H9 (cell line): ENCODE measurements at regions not wholly inside any gene's neighbourhood (a gene's known extent, or its start where the extent isn't known, plus 50 kb on each side); places are given as distances from the start of the nearest gene placed in this dataset.

Experiments
- DNase-seq: peaks from one replicate; pipeline ENCODE4 v3.0.0-alpha.2; 2017
- H2AFZ ChIP-seq: one replicate; pipeline ENCODE4 v1.6.1; 2013; ENCODE audit warnings: mild to moderate bottlenecking, low read length, control low read depth, moderate library complexity
- H2AK5ac ChIP-seq: 2 replicates; pipeline ENCODE4 v1.6.1; 2013; ENCODE audit warnings: low read length, control low read depth, mixed read lengths; ENCODE audit not compliant: insufficient read length
- H2BK120ac ChIP-seq: one replicate; pipeline ENCODE4 v1.6.1; 2013; ENCODE audit warnings: low read depth, mild to moderate bottlenecking, low read length, control low read depth, inconsistent platforms; ENCODE audit not compliant: poor library complexity, severe bottlenecking
- H2BK12ac ChIP-seq: 2 replicates; pipeline ENCODE4 v1.6.1; 2013; ENCODE audit warnings: low read length, control low read depth, mixed read lengths, low read depth; ENCODE audit not compliant: insufficient read length
- H2BK15ac ChIP-seq: 2 replicates; pipeline ENCODE4 v1.6.1; 2013; ENCODE audit warnings: low read depth, low read length, control low read depth
- H2BK20ac ChIP-seq: one replicate; pipeline ENCODE4 v1.6.1; 2013; ENCODE audit warnings: low read depth, mild to moderate bottlenecking, low read length, control low read depth, inconsistent platforms; ENCODE audit not compliant: poor library complexity, severe bottlenecking
- H2BK5ac ChIP-seq: 2 replicates; pipeline ENCODE4 v1.6.1; 2013; ENCODE audit warnings: low read length, control low read depth, mixed read lengths; ENCODE audit not compliant: insufficient read length
- H3K14ac ChIP-seq: 2 replicates; pipeline ENCODE4 v1.6.1; 2013; ENCODE audit warnings: low read length, control low read depth; ENCODE audit not compliant: insufficient read depth
- H3K18ac ChIP-seq: 2 replicates; pipeline ENCODE4 v1.6.1; 2013; ENCODE audit warnings: low read depth, mild to moderate bottlenecking, mixed read lengths, low read length, control low read depth; ENCODE audit not compliant: insufficient read length
- H3K23ac ChIP-seq: 2 replicates; pipeline ENCODE4 v1.6.1; 2013; ENCODE audit warnings: low read length, control low read depth, mixed read lengths, low read depth; ENCODE audit not compliant: insufficient read length
- H3K23me2 ChIP-seq: 2 replicates; pipeline ENCODE4 v1.6.1; 2013; ENCODE audit warnings: low read depth, mild to moderate bottlenecking, mixed read lengths, low read length, control low read depth; ENCODE audit not compliant: insufficient read length, poor library complexity, severe bottlenecking
- H3K27ac ChIP-seq: 2 replicates; pipeline ENCODE4 v1.5.1; 2013; ENCODE audit warnings: low read length, control low read depth, mixed read lengths, low read depth; ENCODE audit not compliant: insufficient read length
- H3K27me3 ChIP-seq: 2 replicates; pipeline ENCODE4 v1.6.1; 2013; ENCODE audit warnings: low read length, control low read depth, inconsistent platforms; ENCODE audit not compliant: insufficient read depth
- H3K4ac ChIP-seq: 2 replicates; pipeline ENCODE4 v1.6.1; 2013; ENCODE audit warnings: low read depth, mild to moderate bottlenecking, control low read depth, inconsistent platforms, low read length, moderate library complexity
- H3K4me1 ChIP-seq: 2 replicates; pipeline ENCODE4 v1.6.1; 2013; ENCODE audit warnings: low read length, control low read depth, inconsistent platforms; ENCODE audit not compliant: insufficient read depth
- H3K4me2 ChIP-seq: 2 replicates; pipeline ENCODE4 v1.6.1; 2013; ENCODE audit warnings: low read length, control low read depth, mixed read lengths; ENCODE audit not compliant: insufficient read length, insufficient read depth
- H3K56ac ChIP-seq: 2 replicates; pipeline ENCODE4 v1.6.1; 2013; ENCODE audit warnings: low read depth, mild to moderate bottlenecking, mixed read lengths, low read length, control low read depth; ENCODE audit not compliant: insufficient read length
- H3K79me1 ChIP-seq: 2 replicates; pipeline ENCODE4 v1.6.1; 2013; ENCODE audit warnings: low read depth, mild to moderate bottlenecking, moderate library complexity, low read length, control low read depth, inconsistent platforms; ENCODE audit not compliant: insufficient read depth, poor library complexity, severe bottlenecking
- H3K79me2 ChIP-seq: 2 replicates; pipeline ENCODE4 v1.6.1; 2013; ENCODE audit warnings: low read length, control low read depth, inconsistent platforms; ENCODE audit not compliant: insufficient read depth
- H3K9ac ChIP-seq: 2 replicates; pipeline ENCODE4 v1.6.1; 2013; ENCODE audit warnings: low read length, control low read depth, mixed read lengths; ENCODE audit not compliant: insufficient read length; ENCODE audit errors: extremely low read depth
- H3K9me3 ChIP-seq: one replicate; pipeline ENCODE4 v1.6.1; 2013; ENCODE audit warnings: low read depth, low read length, inconsistent platforms; ENCODE audit not compliant: control insufficient read depth
- H3T11ph ChIP-seq: one replicate; pipeline ENCODE4 v1.6.1; 2013; ENCODE audit warnings: mild to moderate bottlenecking, low read length, control low read depth, inconsistent platforms
- H4K20me1 ChIP-seq: one replicate; pipeline ENCODE4 v1.6.1; 2013; ENCODE audit not compliant: control insufficient read depth, insufficient read length, insufficient read depth
- H4K5ac ChIP-seq: 2 replicates; pipeline ENCODE4 v1.6.1; 2013; ENCODE audit warnings: low read depth, mild to moderate bottlenecking, mixed read lengths, low read length, control low read depth; ENCODE audit not compliant: insufficient read length
- H4K8ac ChIP-seq: replicated peaks from 2 replicates; pipeline ENCODE4 v1.6.1; 2013; ENCODE audit warnings: low read length, control low read depth, mixed read lengths, low read depth; ENCODE audit not compliant: insufficient read length
- H4K91ac ChIP-seq: 2 replicates; pipeline ENCODE4 v1.6.1; 2013; ENCODE audit warnings: low read depth, mild to moderate bottlenecking, moderate library complexity, mixed read lengths, low read length, control low read depth; ENCODE audit not compliant: insufficient read length
- H3K27ac Mint-ChIP-seq, 3 experiments: 2 replicates in 2 of 3; 3 replicates in 1 of 3; pipeline ENCODE4 v1.8.0; 2020 to 2021; ENCODE audit warnings: mixed read lengths in 3 of 3, mild to moderate bottlenecking in 1 of 3, moderate library complexity in 1 of 3
- H3K27me3 Mint-ChIP-seq: 2 replicates; pipeline ENCODE4 v1.8.0; 2021; ENCODE audit warnings: low read depth, mild to moderate bottlenecking, moderate library complexity, mixed read lengths
- H3K36me3 Mint-ChIP-seq, 3 experiments: 2 replicates in 2 of 3; 3 replicates in 1 of 3; pipeline ENCODE4 v1.8.0; 2020 to 2021; ENCODE audit warnings: low read depth in 3 of 3, mixed read lengths in 3 of 3; ENCODE audit not compliant: insufficient read depth in 1 of 3
- H3K4me1 Mint-ChIP-seq, 2 experiments: 2 replicates each; pipeline ENCODE4 v1.8.0; 2020; ENCODE audit warnings: mixed read lengths in 2 of 2
- H3K4me3 Mint-ChIP-seq, 2 experiments: 2 replicates in 1 of 2; 3 replicates in 1 of 2; pipeline ENCODE4 v1.8.0; 2020 to 2021; ENCODE audit warnings: mild to moderate bottlenecking in 2 of 2, mixed read lengths in 2 of 2, moderate library complexity in 1 of 2
- H3K9me3 Mint-ChIP-seq, 2 experiments: 2 replicates in 1 of 2; 3 replicates in 1 of 2; pipeline ENCODE4 v1.8.0; 2020; ENCODE audit warnings: mild to moderate bottlenecking in 2 of 2, mixed read lengths in 2 of 2, moderate library complexity in 1 of 2
- CTCF ChIP-seq: fragments of 200-600 bp; sonication (generic); conservative IDR thresholded peaks from 3 replicates; pipeline ENCODE4 v1.8.0; 2021; ENCODE audit warnings: antibody characterized with exemption, mild to moderate bottlenecking
- WGBS: extraction: QIAGEN DNeasy Blood & Tissue Kit; methylation state at CpG from one replicate; pipeline ENCODE4 v1.1.7; 2013; ENCODE audit warnings: missing lambda C conversion rate, low lambda C conversion rate, mixed read lengths; ENCODE audit not compliant: insufficient read length; ENCODE audit errors: extremely low coverage; 5-methylcytosine and 5-hydroxymethylcytosine counted together

- H3K27ac ChIP-seq = no peak overlapping the region
- no peaks in the 10 kb centered on the region for H3K23me2 ChIP-seq
- H3K9ac ChIP-seq = no peak overlapping the region
- no peak overlapping the region for H4K5ac ChIP-seq
- no peak overlapping the region for H3K14ac ChIP-seq
- whole genome bisulfite sequencing = no CpG with 5 or more reads among the region's 4 CpGs
- H3K9me3 Mint-ChIP-seq = no peaks in the 10 kb centered on the region
- H3K27me3 ChIP-seq = no peaks in the 10 kb centered on the region
- H3K4ac ChIP-seq = no peak overlapping the region
- DNase-seq = no peak
- H2BK120ac ChIP-seq = no peak overlapping the region
- H2BK15ac ChIP-seq = no peak overlapping the region
- H3T11ph ChIP-seq = no peak overlapping the region
- peaks cover 5% of the 10 kb centered on the region in 2 experiments; a peak in 3 of 4 replicates for H3K4me1 Mint-ChIP-seq
- no peak overlapping the region for H2BK20ac ChIP-seq
- no peak overlapping the region for H2AFZ ChIP-seq
- no peaks in the 10 kb centered on the region for H3K79me2 ChIP-seq
- H3K23ac ChIP-seq = no peak overlapping the region
- H2BK5ac ChIP-seq = no peak overlapping the region
- H3K56ac ChIP-seq = no peak overlapping the region
- H4K91ac ChIP-seq = no peak overlapping the region
- no peak overlapping the region for H3K4me3 Mint-ChIP-seq
- H2BK12ac ChIP-seq = no peak overlapping the region
- no peak overlapping the region for H3K27ac Mint-ChIP-seq
- no peaks in the 10 kb centered on the region for H3K4me1 ChIP-seq
- H4K8ac ChIP-seq = no peak overlapping the region
- H4K20me1 ChIP-seq = no peaks in the 10 kb centered on the region
- no peak overlapping the region for H3K4me2 ChIP-seq
- H3K27me3 Mint-ChIP-seq = no peaks in the 10 kb centered on the region
- H2AK5ac ChIP-seq = no peak overlapping the region
- H3K36me3 Mint-ChIP-seq = no peaks in the 10 kb centered on the region
- H3K18ac ChIP-seq = no peak overlapping the region
- no peaks in the 10 kb centered on the region for H3K9me3 ChIP-seq
- no peak for TF ChIP-seq CTCF
- H3K79me1 ChIP-seq = no peaks in the 10 kb centered on the region
Observed at GRCh38 chr4:127138586-127138985, 494.2 kb upstream of the INTU start.
